Heart right ventricle (tissue), 16 donors: ENCODE measurements at regions not wholly inside any gene's neighbourhood (a gene's known extent, or its start where the extent isn't known, plus 50 kb on each side); places are given as distances from the start of the nearest gene placed in this dataset.

ENCODE experiments used
- ATAC-seq, 8 donors: fragments of 200-7000 bp; cut with Tn5 transposase; one replicate each; pipeline ENCODE4 v1.9.1; 2020; ENCODE audit warnings: mild to moderate bottlenecking in 8 of 8, moderate library complexity in 8 of 8, moderate number of reproducible peaks in 1 of 8
- DNase-seq, 2 donors: peaks; one replicate each; pipeline ENCODE4 v3.0.0-alpha.2; 2020
- H3K27ac ChIP-seq, 10 donors: fragments of 200-600 bp; sonication (generic) in 2 of 10; one replicate each; pipeline versions ENCODE4 v1.5.0 to v1.8.0; 2020 to 2022; ENCODE audit warnings: mild to moderate bottlenecking in 3 of 10
- H3K27me3 ChIP-seq, 7 donors: fragments of 200-600 bp; one replicate each; pipeline ENCODE4 v1.8.0; 2021 to 2022; ENCODE audit warnings: mild to moderate bottlenecking in 2 of 7
- H3K36me3 ChIP-seq, 9 donors: fragments of 200-600 bp; sonication (generic) in 1 of 9; one replicate each; pipeline versions ENCODE4 v1.5.0 to v1.8.0; 2020 to 2022; ENCODE audit warnings: mild to moderate bottlenecking in 2 of 9
- H3K4me1 ChIP-seq, 9 donors: fragments of 200-600 bp; sonication (generic) in 1 of 9; one replicate each; pipeline versions ENCODE4 v1.5.0 to v1.8.0; 2020 to 2022; ENCODE audit warnings: mild to moderate bottlenecking in 4 of 9
- H3K4me3 ChIP-seq, 10 donors: fragments of 200-600 bp; sonication (generic) in 2 of 10; one replicate each; pipeline versions ENCODE4 v1.5.0 to v1.8.0; 2020 to 2022; ENCODE audit warnings: mild to moderate bottlenecking in 7 of 10, moderate library complexity in 2 of 10
- H3K9me3 ChIP-seq, 11 donors: fragments of 200-600 bp in 10 of 11; sonication (generic) in 2 of 11; one replicate each; pipeline versions ENCODE4 v1.5.0 to v1.8.0; 2013 to 2022; ENCODE audit warnings: mild to moderate bottlenecking in 2 of 11, control low read depth in 1 of 11, moderate library complexity in 1 of 11
- CTCF ChIP-seq, 9 donors: fragments of 200-600 bp; sonication (generic) in 2 of 9; IDR thresholded peaks; one replicate each; pipeline versions ENCODE4 v1.5.0 to v1.8.0; 2021 to 2022; ENCODE audit warnings: antibody characterized with exemption in 9 of 9, mild to moderate bottlenecking in 5 of 9, moderate library complexity in 1 of 9
- WGBS, 2 donors: extraction: QIAGEN DNeasy Blood & Tissue Kit; methylation state at CpG; one replicate each; pipeline ENCODE4 v1.1.7; 2013; ENCODE audit warnings: inconsistent platforms in 1 of 2; 5-methylcytosine and 5-hydroxymethylcytosine counted together
- intact Hi-C, 10 donors: fragments of 100-400 bp; cut with DNase I; formaldehyde crosslinking; loops; one replicate each; pipeline versions ENCODE4 v1.11.1 to v1.14.2; 2022
- donor health status: Arrhythmogenic right ventricular cardiomyopathy.
- donor health status: ischemic (EF 13 %, LVEDD 7.1; RV severe dilation, severe dysfunction).
- donor health status: healthy with polysubstance abuse.
- donor health status: DM: no; HTN: yes; CAD: no.
- donor health status: DM: no; HTN: no; CAD: no.
- donor health status: ischemic (EF 25% LVEDD 6.9; RV normal size, moderate dysfunction).
- donor health status: ischemic (EF 25% LVEDD 5.7; RV mildly dilated, moderate dysfunction).
- donor health status: healthy.
- donor health status: DM: yes; HTN: yes; CAD: no.
- donor health status: Ischemic cardiomyopathy.
- donor health status: ischemic (EF 35%, LVEDD 5.7; RV mildly dilated, moderate dysfunction).
- donor health status: nonischemic (EF 11% LVEDD 7.7; RV severe dilation, severe dysfunction).
- donor health status: DM: yes; HTN: yes; CAD: no.
- donor health status: PGD.
- donor health status: ischemic (EF 29% LVEDD 5.4; RV normal size, mild dysfunction).
- donor health status: nonischemic (EF 23%, LVEDD 6.1; RV moderate dilation, normal function).

GRCh38 chr12:39074063-39074462 is 168.7 kb upstream of the CPNE8 start:
- no peak for TF ChIP-seq CTCF (IDR thresholded peaks at IDR 0.05)
- Histone ChIP-seq H3K27me3 (peaks cover 0 to 3% (median 0%) of the 10 kb centered on the region in 7 donors), H3K9me3 (no peaks in the 10 kb centered on the region), H3K36me3 (no peaks in the 10 kb centered on the region), H3K4me3 (no peak overlapping the region), H3K4me1 (no peaks in the 10 kb centered on the region), H3K27ac (no peak overlapping the region)
- intact Hi-C loops = no loop called here
- ATAC-seq (no peak), DNase-seq (no peak)
- WGBS, 2 donors = 54 to 56% methylated on average over 2 of the region's 2 CpGs

GRCh38 chr12:39072658-39073057 is 167.3 kb upstream of the CPNE8 start:
- H3K27me3 ChIP-seq = no peaks in the 10 kb centered on the region
- no peak for TF ChIP-seq CTCF (IDR thresholded peaks at IDR 0.05)
- H3K9me3 ChIP-seq = no peaks in the 10 kb centered on the region
- H3K27ac ChIP-seq = no peak overlapping the region
- WGBS, 2 donors = 55 to 63% methylated on average over 2 of the region's 2 CpGs
- DNase-seq (no peak), ATAC-seq (no peak)
- no peaks in the 10 kb centered on the region for H3K4me1 ChIP-seq
- no peak overlapping the region for H3K4me3 ChIP-seq
- H3K36me3 ChIP-seq = no peaks in the 10 kb centered on the region
- intact Hi-C loops = no loop called here

DNA sequence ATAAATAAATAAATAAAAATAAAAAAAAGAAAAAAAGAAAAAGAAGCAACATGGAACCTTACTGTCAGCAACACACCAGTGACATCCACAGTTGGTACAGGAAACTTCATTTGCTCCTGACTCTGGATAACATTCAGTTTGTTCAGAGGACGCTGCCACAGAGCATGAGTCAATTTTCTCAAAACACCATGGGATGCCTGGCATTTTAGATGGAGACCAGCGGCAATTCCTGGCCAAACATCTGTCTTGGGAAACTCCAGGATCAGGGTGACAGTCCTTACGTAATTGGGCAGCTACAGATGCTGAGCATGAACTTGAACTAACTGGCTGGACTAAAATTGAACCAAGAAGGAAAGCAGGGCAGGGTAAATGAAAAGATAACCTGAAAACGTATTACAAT is 166.2 kb upstream of the CPNE8 start:
- no peaks in the 10 kb centered on the region for H3K9me3 ChIP-seq
- H3K36me3 ChIP-seq = no peaks in the 10 kb centered on the region
- TF ChIP-seq CTCF (IDR thresholded peaks at IDR 0.05) = no peak
- H3K4me1 ChIP-seq = no peaks in the 10 kb centered on the region
- H3K27me3 ChIP-seq = no peaks in the 10 kb centered on the region
- H3K27ac ChIP-seq = no peak overlapping the region
- no peak for DNase-seq
- no peak overlapping the region for H3K4me3 ChIP-seq
- intact Hi-C loops = no loop called here
- no peak for ATAC-seq
- 64 to 68% methylated on average over 4 of the region's 4 CpGs for WGBS, 2 donors

GRCh38 chr12:39070775-39071174 is 165.4 kb upstream of the CPNE8 start:
- 79 to 83% methylated on average over 2 of the region's 2 CpGs for WGBS, 2 donors
- no peak overlapping the region for H3K4me3 ChIP-seq
- H3K27me3 ChIP-seq = no peaks in the 10 kb centered on the region
- H3K27ac ChIP-seq = no peak overlapping the region
- H3K4me1 ChIP-seq = no peaks in the 10 kb centered on the region
- intact Hi-C loops = no loop called here
- no peaks in the 10 kb centered on the region for H3K9me3 ChIP-seq
- TF ChIP-seq CTCF (IDR thresholded peaks at IDR 0.05) = no peak
- no peaks in the 10 kb centered on the region for H3K36me3 ChIP-seq
- no peak for DNase-seq
- ATAC-seq = no peak

- no peak overlapping the region for H3K4me3 ChIP-seq
- no peak for TF ChIP-seq CTCF (IDR thresholded peaks at IDR 0.05)
- H3K27ac ChIP-seq = no peak overlapping the region
- DNase-seq = no peak
- H3K36me3 ChIP-seq = no peaks in the 10 kb centered on the region
- intact Hi-C loops = no loop called here
- no peak for ATAC-seq
- H3K9me3 ChIP-seq = no peaks in the 10 kb centered on the region
- WGBS, 2 donors = 62 to 67% methylated on average over 2 of the region's 2 CpGs
- no peaks in the 10 kb centered on the region for H3K4me1 ChIP-seq
- H3K27me3 ChIP-seq = no peaks in the 10 kb centered on the region
These were observed 160.1 kb upstream of the CPNE8 start for GRCh38 chr12:39065455-39065854.
